Body of pancreas (tissue), 4 donors: ENCODE measurements at regions not wholly inside any gene's neighbourhood (a gene's known extent, or its start where the extent isn't known, plus 50 kb on each side); places are given as distances from the start of the nearest gene placed in this dataset.

Experiments used
- POLR2A ChIP-seq, 3 donors: fragments of 450-650 bp; IDR thresholded peaks; one replicate each; pipeline ENCODE4 v1.6.1; 2016; ENCODE audit warnings: antibody characterized with exemption in 3 of 3, mild to moderate bottlenecking in 2 of 3
- TF ChIP-seq, protein P1 (sequence below), 7 experiments: fragments of 450-650 bp in 4 of 7; fragments of 200-600 bp in 3 of 7; sonication (generic) in 3 of 7; IDR thresholded peaks; one replicate each; pipeline ENCODE4 v1.5.1; 2016 to 2019; ENCODE audit warnings: antibody characterized with exemption in 7 of 7

DNA sequence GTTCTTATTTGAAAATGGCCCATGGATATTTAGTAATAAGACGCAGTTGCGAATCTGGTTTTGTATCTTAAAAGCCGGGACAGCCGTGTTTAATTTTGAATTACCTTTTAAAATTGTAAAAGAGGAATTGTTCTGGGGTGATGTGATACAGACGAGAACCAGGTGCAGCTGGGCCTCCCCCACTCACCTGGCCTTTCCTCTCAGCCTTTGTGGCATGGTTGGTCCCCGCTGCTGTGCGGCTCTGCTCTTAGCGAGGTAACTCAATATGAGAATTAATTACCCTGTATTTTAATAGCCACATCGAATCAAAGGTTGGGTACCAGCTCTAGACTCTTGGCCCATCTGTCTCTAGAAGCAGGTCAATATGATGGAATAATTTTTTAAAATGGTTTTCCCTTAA is 56.5 kb upstream of the DACT2 start:
- TF ChIP-seq POLR2A (IDR thresholded peaks at IDR 0.05) = no peak
- TF ChIP-seq, protein P1, sequence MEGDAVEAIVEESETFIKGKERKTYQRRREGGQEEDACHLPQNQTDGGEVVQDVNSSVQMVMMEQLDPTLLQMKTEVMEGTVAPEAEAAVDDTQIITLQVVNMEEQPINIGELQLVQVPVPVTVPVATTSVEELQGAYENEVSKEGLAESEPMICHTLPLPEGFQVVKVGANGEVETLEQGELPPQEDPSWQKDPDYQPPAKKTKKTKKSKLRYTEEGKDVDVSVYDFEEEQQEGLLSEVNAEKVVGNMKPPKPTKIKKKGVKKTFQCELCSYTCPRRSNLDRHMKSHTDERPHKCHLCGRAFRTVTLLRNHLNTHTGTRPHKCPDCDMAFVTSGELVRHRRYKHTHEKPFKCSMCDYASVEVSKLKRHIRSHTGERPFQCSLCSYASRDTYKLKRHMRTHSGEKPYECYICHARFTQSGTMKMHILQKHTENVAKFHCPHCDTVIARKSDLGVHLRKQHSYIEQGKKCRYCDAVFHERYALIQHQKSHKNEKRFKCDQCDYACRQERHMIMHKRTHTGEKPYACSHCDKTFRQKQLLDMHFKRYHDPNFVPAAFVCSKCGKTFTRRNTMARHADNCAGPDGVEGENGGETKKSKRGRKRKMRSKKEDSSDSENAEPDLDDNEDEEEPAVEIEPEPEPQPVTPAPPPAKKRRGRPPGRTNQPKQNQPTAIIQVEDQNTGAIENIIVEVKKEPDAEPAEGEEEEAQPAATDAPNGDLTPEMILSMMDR (IDR thresholded peaks at IDR 0.05) = no peak
